GM21786 (cell line): ENCODE measurements at regions not wholly inside any gene's neighbourhood (a gene's known extent, or its start where the extent isn't known, plus 50 kb on each side); places are given as distances from the start of the nearest gene placed in this dataset.

Source experiments
- ATAC-seq: cut with Tn5 transposase; IDR thresholded peaks from one replicate; pipeline ENCODE4 v1.9.1; 2021; ENCODE audit not compliant: unreplicated experiment

GRCh38 chr5:26828294-26828693 lies 210.1 kb downstream of the CDH9 start:
- ATAC-seq, result no peak

GRCh38 chr5:26813235-26813634 lies 225.2 kb downstream of the CDH9 start:
- ATAC-seq, result no peak

- ATAC-seq, result no peak
Observed at GRCh38 chr5:26812714-26813113, 225.7 kb downstream of the CDH9 start.

- no peak for ATAC-seq
Observed at GRCh38 chr5:26807231-26808199, 230.9 kb downstream of the CDH9 start.

- ATAC-seq, result no peak
Observed at GRCh38 chr5:26805076-26805475, 233.3 kb downstream of the CDH9 start.

- ATAC-seq, result no peak
Observed at GRCh38 chr5:26802944-26803343, 235.4 kb downstream of the CDH9 start.

- ATAC-seq, result no peak
Observed at GRCh38 chr5:26791433-26791832, 247.0 kb downstream of the CDH9 start.

- ATAC-seq, result no peak
Observed at GRCh38 chr5:26791021-26791420, 247.4 kb downstream of the CDH9 start.

GRCh38 chr5:26763215-26763614 lies 275.2 kb downstream of the CDH9 start:
- no peak for ATAC-seq

GRCh38 chr5:26761446-26761845 lies 276.9 kb downstream of the CDH9 start:
- ATAC-seq, result no peak

GRCh38 chr5:26761045-26761444 lies 277.3 kb downstream of the CDH9 start:
- ATAC-seq, result no peak

GRCh38 chr5:26757941-26758340 lies 280.4 kb downstream of the CDH9 start:
- no peak for ATAC-seq

GRCh38 chr5:26749829-26750228 lies 288.6 kb downstream of the CDH9 start:
- no peak for ATAC-seq

GRCh38 chr5:26740182-26740581 lies 298.2 kb downstream of the CDH9 start:
- no peak for ATAC-seq

GRCh38 chr5:26737348-26738265 lies 300.8 kb downstream of the CDH9 start:
- no peak for ATAC-seq

- no peak for ATAC-seq
Observed at GRCh38 chr5:26727916-26728315, 310.5 kb downstream of the CDH9 start.

GRCh38 chr5:26719803-26720202 lies 318.6 kb downstream of the CDH9 start:
- no peak for ATAC-seq

- no peak for ATAC-seq
Observed at GRCh38 chr5:26700759-26701384, 337.5 kb downstream of the CDH9 start.

- no peak for ATAC-seq
Observed at GRCh38 chr5:26692952-26693351, 345.4 kb downstream of the CDH9 start.

GRCh38 chr5:26691486-26691885 lies 346.9 kb downstream of the CDH9 start:
- no peak for ATAC-seq

GRCh38 chr5:26690511-26690910 lies 347.9 kb downstream of the CDH9 start:
- no peak for ATAC-seq
